CD4-positive, alpha-beta T cell treated with Interleukin-6 at 100 ng/mL for 8 hours (primary cell): ENCODE measurements at regions not wholly inside any gene's neighbourhood (a gene's known extent, or its start where the extent isn't known, plus 50 kb on each side); places are given as distances from the start of the nearest gene placed in this dataset.
A peak's percentile ranks its signal among the peaks of the same experiment; 100 is the strongest.

Experiments
- DNase-seq: peaks from one replicate; pipeline ENCODE4 v3.0.0-alpha.2; 2020; ENCODE audit warnings: mixed read lengths, low spot score

DNA sequence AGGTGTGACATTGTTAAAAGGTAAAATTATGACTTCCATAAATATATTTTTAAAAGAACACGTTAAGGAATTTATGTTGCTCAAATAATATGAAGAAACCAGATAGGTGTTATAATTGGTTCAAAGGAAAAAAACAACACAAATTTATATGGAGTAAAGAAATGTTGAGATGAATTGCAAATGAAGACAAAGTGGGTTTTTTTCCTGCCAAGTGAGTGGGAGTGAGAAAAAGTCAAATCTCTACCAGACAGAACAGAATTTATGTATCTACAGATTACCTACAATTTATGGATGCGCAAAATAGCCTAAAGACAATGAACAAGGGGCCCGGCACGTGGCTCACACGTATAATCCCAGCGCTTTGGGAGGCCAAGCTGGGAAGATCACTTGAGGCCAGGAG is 159.7 kb upstream of the SLC1A4 start:
- no peak for DNase-seq

DNA sequence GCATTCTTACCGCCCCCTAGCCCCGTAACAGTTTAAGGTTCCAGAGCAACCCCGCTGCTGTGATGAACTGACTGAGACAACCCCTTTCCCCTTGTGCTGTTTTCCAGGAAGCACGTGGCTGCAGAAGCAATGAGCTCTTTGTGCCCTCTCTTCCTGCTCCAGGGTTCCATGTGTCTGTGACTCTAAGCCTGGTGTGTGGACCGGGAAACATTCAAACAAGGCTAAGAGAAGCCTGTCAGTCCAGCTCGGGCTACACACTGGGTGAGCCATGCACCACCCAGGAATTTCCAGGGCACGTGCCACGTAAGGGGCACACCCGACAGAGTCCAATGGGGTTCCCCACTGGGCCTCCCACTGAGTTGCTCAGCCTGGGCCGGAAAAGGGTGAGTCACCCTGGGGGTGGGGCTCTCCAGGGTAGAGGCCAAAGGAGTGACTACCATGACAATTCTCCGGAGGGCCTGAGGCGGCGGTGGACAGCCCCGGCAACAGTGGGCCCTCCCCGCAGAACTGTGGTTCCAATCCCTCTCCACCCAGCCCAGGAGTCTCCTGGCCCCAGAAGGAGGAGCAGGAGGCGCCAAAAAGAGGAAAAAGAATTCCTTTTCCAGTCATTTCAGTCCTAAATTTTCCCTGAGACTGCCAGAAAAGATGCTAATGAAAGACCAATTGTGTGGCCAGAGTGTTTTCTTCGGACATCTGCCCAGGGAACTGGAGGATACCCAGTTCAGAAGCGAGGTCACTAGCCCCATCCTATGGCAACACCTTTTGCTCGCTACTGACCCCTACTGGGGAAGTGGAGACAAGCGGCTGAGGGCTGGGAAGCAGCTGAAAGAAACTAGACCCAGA is 157.8 kb upstream of the SLC1A4 start:
- DNase-seq: peak; percentile 76

DNA sequence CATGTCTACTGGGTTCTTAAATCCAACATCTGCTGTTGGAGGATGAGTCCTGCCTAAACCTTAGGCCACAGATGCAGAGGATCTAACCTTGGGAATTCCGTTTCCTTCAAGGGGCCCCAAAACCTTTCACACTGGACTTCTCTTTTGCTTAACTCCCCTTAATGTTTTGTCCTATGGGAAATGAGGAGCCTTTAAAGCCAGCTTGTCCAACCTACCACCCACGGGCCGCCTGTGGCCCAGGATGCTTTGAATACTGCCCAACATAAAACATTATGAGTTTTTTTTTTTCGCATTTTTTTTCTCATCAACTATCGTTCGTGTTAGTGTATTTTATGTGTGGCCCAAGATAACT is 157.2 kb upstream of the SLC1A4 start:
- no peak for DNase-seq

DNA sequence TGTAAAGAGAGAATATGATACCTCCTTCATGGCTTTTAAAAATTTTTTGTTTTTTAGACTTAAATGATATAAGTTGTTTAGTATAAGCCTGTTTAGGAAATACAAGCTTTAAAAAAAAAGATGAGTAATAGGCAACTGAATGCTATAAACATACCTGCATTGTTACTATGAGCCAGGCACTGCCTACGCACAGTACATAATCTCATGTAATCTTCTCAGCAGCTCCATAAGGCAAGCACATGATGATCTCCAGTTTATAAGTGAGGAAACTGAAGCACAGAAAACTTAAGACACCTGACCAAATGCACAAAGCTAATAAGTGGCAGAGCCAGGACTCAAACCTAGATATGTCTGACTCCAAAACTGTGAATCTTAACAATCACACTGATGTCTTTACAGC is 156.3 kb upstream of the SLC1A4 start:
- no peak for DNase-seq

GRCh38 chr2:64836566-64836965 is 152.6 kb upstream of the SLC1A4 start:
- DNase-seq: no peak

DNA sequence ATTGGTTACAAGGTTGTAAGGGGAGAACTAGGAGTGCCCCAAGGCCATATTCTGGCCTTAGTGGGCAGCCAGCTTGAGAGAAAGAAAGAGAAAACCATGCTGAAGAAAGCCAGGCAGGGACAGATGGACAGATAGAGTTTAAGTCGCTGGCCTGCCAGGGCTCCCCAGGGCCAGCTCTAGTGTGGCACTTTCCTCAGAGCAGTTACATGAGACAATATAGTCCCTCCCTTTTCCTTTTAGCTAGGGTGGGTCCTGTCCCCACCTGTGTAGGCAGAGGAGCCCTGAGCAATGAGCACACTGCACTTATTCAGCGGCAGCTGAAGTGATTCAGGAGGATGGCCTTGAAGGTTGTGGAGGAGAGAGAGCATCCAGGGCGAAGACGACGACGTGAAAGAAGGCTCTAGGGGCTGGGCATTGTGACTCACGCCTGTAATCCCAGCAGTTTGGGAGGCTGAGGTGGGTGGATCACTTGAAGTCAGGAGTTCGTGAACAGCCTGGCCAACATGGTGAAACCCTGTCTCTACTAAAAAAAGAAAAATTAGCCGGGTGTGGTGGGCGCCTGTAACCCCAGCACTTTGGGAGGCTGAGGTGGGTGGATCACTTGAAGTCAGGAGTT is 152.0 kb upstream of the SLC1A4 start:
- no peak for DNase-seq

DNA sequence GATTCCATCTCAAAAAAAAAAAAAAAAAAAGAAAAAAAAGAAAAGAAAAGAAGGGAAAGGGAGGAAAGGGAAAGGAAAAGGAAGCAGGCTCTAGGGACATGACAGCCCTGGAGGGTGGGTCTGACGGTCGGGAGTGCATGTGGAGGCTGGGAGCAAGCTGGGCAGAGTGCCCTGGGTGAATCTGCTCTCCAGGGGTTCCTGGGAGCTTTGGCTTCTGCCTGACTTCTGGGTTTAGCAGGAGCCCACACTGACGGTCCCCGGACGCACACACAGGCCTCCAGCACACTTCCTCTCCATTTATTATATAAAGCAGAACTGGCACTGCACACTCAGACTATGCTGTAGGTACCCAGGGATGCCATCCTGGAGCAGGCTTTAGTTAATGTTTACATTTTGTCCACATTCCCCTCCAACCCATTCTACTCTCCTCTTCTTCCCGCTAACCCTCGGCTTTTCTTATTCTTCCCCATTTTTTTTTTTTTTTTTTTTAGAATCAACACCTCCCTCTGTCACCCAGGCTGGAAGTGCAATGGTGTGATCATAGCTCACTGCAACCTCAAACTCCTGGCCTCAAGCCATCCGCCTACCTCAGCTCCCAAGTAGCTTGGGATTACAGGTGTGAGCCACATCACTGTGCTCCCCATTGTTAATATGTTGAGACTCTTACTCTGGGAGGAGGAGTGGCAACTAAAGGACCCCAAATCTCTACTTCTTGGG is 151.1 kb upstream of the SLC1A4 start:
- DNase-seq: no peak

DNA sequence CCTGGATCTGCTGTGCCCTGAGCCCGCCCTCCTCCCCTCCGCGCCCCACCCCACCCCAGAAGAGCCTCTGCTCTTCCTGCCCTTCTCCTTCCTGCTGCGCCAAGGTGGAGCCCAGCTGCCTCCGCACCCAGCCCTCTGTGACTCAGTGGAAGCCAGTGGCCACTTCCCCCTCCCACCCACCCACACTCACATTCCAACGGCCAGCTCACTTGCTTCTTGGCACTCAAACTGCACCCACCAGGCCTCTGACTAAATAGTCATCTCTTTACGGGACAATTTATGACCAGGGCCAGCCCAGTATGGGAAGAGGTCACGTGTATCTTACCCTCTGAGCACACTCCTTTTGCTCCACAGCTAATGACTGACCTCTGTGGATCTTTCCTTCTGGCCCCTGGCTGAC is 150.4 kb upstream of the SLC1A4 start:
- no peak for DNase-seq

GRCh38 chr2:64839844-64840243 is 149.4 kb upstream of the SLC1A4 start:
- DNase-seq: no peak

GRCh38 chr2:64840426-64840881 is 148.7 kb upstream of the SLC1A4 start:
- no peak for DNase-seq

- no peak for DNase-seq
Measured at GRCh38 chr2:64841461-64841860, 147.7 kb upstream of the SLC1A4 start.

DNA sequence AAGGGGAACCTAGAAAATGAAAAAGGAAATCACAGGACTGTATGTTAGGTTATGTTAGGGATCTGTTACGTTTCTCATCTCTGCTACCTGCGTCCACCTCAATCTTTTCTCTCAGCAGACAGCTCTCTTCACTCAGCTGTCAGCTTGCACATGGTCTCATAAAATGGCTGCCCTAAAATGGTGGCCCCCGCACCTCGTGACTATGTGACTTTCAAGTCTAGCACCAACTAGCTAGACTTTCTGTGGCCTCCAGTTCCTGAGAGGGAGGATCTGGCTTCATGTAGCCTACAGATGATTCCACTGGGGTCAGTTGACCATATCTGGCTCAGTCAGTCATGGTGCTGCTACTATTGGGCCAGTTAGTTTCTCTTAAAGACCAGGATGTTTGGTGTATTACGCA is 147.2 kb upstream of the SLC1A4 start:
- no peak for DNase-seq

- no peak for DNase-seq
Measured at GRCh38 chr2:64844087-64844486, 145.1 kb upstream of the SLC1A4 start.

DNA sequence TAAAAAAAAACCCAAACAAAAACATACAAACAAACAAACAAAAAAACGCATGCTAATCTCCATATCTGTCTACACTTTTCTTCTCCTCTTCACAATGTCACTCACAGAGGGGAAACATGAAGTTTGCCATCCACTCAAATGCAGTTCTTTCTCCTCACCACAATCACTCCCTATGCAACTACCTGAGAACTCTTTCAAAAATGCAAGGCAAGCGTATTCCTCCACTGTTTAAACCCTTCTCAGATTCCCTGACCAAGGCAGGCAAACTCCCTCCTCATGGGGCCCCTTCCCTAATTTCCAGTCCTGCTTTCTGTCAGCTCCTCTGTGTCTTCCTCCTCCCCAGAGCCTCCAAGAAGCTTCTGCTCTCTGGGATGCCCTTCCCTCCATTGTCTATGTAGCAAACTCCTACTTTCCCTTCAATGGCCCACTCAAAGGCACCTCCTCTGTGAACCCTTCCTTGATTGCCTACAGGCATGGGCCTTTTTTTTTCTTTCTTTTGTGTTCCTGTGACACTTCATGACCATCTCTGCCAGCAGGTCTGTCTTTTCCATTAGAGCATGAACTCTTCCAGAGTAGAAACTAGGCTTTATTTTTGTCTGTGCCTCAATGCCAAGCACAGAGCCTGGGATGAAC is 143.8 kb upstream of the SLC1A4 start:
- DNase-seq: no peak

DNA sequence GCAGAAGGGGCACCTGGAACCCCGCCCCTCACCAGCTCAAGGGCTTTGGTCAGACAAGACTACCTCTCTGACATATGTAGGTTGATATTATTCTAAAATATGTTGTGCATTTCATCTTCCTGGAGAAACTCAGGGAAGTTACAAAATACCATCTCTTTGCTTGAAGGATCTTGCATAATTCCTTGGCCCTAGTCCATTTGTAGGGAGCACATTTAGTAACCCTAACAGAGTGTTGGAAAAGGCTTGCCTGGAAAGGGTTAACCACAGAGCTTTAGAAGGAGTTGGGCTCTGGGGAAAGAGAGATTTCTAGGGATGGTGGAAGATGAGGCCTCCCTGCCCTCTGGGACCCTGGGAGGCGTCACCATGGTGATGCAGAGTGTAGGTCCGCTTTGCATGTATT is 143.0 kb upstream of the SLC1A4 start:
- no peak for DNase-seq

- DNase-seq: no peak
Measured at GRCh38 chr2:64847930-64848329, 141.3 kb upstream of the SLC1A4 start.

GRCh38 chr2:64848363-64848762 is 140.8 kb upstream of the SLC1A4 start:
- no peak for DNase-seq

- DNase-seq: no peak
Measured at GRCh38 chr2:64848945-64849344, 140.3 kb upstream of the SLC1A4 start.

DNA sequence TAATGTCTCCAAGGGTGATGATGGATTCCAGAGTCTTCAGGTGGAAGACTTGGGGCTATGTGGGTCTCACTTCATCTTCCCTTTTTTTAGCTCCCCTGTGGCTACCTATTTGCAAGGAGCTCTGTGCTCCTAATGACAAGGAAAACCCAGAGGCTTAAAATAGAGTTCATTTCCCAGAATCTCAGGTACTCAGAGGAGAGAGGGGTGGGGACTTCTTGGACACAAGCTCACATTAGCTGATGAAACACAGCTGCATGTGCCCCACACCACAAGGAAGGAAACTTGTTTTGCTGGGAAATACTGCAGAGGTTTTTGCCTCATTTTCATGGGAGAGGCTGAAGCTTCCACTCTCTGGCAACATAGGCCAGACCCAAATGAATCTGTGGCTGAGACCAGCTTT is 138.6 kb upstream of the SLC1A4 start:
- no peak for DNase-seq

- DNase-seq: no peak
Measured at GRCh38 chr2:64852771-64853241, 136.4 kb upstream of the SLC1A4 start.

- DNase-seq: no peak
Measured at GRCh38 chr2:64853306-64853705, 135.9 kb upstream of the SLC1A4 start.

GRCh38 chr2:64853894-64854293 is 135.3 kb upstream of the SLC1A4 start:
- DNase-seq: no peak
